ENCODE measurements at regions not wholly inside any gene's neighbourhood (a gene's known extent, or its start where the extent isn't known, plus 50 kb on each side); places are given as distances from the start of the nearest gene placed in this dataset.
"Not testable (repeated sequence)": the region's sequence is repeated elsewhere in the genome, so short reads cannot be mapped to it uniquely, and the experiment has no call there.

- in situ Hi-C loops (cut with HindIII; ENCODE audit: low pct_ligation_motif_present, low sequenced_read_pairs): no loop called here
- DNase-seq: no peak
- TF ChIP-seq CTCF (IDR thresholded peaks at IDR 0.05; ENCODE audit: low read depth, low read length, missing control alignments): no peak
- no peak overlapping the region for H3K4me3 ChIP-seq (ENCODE audit: low read depth, low read length)
- H3K27me3 ChIP-seq (replicated peaks): no peaks in the 10 kb centered on the region
- no peak overlapping the region for H3K27ac ChIP-seq
- no peaks in the 10 kb centered on the region for H3K36me3 ChIP-seq (replicated peaks)
Observed at GRCh38 chr11:105357146-105357545, 217.6 kb upstream of the CARD18 start.

GRCh38 chr11:105349867-105350266, 210.3 kb upstream of the CARD18 start:
- H3K4me3 ChIP-seq (ENCODE audit: low read depth, low read length); in situ Hi-C loops (cut with HindIII; ENCODE audit: low pct_ligation_motif_present, low sequenced_read_pairs); H3K27me3 ChIP-seq (replicated peaks); H3K36me3 ChIP-seq (replicated peaks); DNase-seq; H3K27ac ChIP-seq: not testable (repeated sequence)

GRCh38 chr11:105344938-105345337, 205.4 kb upstream of the CARD18 start:
- no peak for TF ChIP-seq CTCF (IDR thresholded peaks at IDR 0.05; ENCODE audit: low read depth, low read length, missing control alignments)
- in situ Hi-C loops (cut with HindIII; ENCODE audit: low pct_ligation_motif_present, low sequenced_read_pairs): no loop called here
- Histone ChIP-seq H3K36me3 (replicated peaks) (no peaks in the 10 kb centered on the region), H3K27ac (no peak overlapping the region), H3K27me3 (replicated peaks) (no peaks in the 10 kb centered on the region), H3K4me3 (ENCODE audit: low read depth, low read length) (no peak overlapping the region)
- no peak for DNase-seq

- DNase-seq: no peak
- no peaks in the 10 kb centered on the region for H3K36me3 ChIP-seq (replicated peaks)
- no peak overlapping the region for H3K4me3 ChIP-seq (ENCODE audit: low read depth, low read length)
- TF ChIP-seq CTCF (IDR thresholded peaks at IDR 0.05; ENCODE audit: low read depth, low read length, missing control alignments): no peak
- H3K27me3 ChIP-seq (replicated peaks): no peaks in the 10 kb centered on the region
- no peak overlapping the region for H3K27ac ChIP-seq
- in situ Hi-C loops (cut with HindIII; ENCODE audit: low pct_ligation_motif_present, low sequenced_read_pairs): no loop called here
Observed at GRCh38 chr11:105334025-105334714, 194.6 kb upstream of the CARD18 start.

GRCh38 chr11:105333153-105333552, 193.6 kb upstream of the CARD18 start:
- H3K27me3 ChIP-seq (replicated peaks): no peaks in the 10 kb centered on the region
- TF ChIP-seq CTCF (IDR thresholded peaks at IDR 0.05; ENCODE audit: low read depth, low read length, missing control alignments): no peak
- no peak overlapping the region for H3K4me3 ChIP-seq (ENCODE audit: low read depth, low read length)
- DNase-seq: no peak
- no peak overlapping the region for H3K27ac ChIP-seq
- in situ Hi-C loops (cut with HindIII; ENCODE audit: low pct_ligation_motif_present, low sequenced_read_pairs): no loop called here
- no peaks in the 10 kb centered on the region for H3K36me3 ChIP-seq (replicated peaks)

- in situ Hi-C loops (cut with HindIII; ENCODE audit: low pct_ligation_motif_present, low sequenced_read_pairs): no loop called here
- no peaks in the 10 kb centered on the region for H3K27me3 ChIP-seq (replicated peaks)
- TF ChIP-seq CTCF (IDR thresholded peaks at IDR 0.05; ENCODE audit: low read depth, low read length, missing control alignments): no peak
- no peak for DNase-seq
- H3K36me3 ChIP-seq (replicated peaks): no peaks in the 10 kb centered on the region
- no peak overlapping the region for H3K4me3 ChIP-seq (ENCODE audit: low read depth, low read length)
- no peak overlapping the region for H3K27ac ChIP-seq
Observed at GRCh38 chr11:105332171-105332570, 192.6 kb upstream of the CARD18 start.
